ENCODE measurements at regions not wholly inside any gene's neighbourhood (a gene's known extent, or its start where the extent isn't known, plus 50 kb on each side); places are given as distances from the start of the nearest gene placed in this dataset.
"Not testable (repeated sequence)": the region's sequence is repeated elsewhere in the genome, so short reads cannot be mapped to it uniquely, and the experiment has no call there.

- in situ Hi-C loops (cut with HindIII; ENCODE audit: low pct_unique_long_range_greater_than_20kb, low sequenced_read_pairs) = no loop called here
- DNase-seq (ENCODE audit: low read depth) = no peak
These were observed 109.0 kb upstream of the MAMLD1 start for GRCh38 chrX:150253959-150254620.

DNA sequence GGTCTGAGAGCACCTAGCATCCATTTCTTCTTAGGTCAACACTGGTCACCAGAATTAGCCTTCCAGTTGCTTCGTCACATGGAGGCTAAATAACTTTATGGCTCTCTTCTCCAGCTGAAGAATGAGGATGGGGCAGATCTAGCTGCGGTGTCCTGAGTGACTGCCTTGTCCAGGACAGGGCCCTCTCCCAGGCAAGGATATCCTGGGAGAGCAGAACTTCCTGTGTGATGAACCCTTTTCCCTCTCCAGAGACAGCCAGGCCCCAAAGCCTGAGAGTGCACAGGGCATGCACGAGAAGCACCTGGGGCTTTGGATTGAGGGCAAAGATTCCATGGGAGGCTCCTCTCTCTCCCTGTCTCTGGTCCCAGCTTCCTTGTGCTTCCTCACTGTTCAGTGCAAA is 108.2 kb upstream of the MAMLD1 start:
- no peak for DNase-seq (ENCODE audit: low read depth)
- in situ Hi-C loops (cut with HindIII; ENCODE audit: low pct_unique_long_range_greater_than_20kb, low sequenced_read_pairs) = no loop called here

DNA sequence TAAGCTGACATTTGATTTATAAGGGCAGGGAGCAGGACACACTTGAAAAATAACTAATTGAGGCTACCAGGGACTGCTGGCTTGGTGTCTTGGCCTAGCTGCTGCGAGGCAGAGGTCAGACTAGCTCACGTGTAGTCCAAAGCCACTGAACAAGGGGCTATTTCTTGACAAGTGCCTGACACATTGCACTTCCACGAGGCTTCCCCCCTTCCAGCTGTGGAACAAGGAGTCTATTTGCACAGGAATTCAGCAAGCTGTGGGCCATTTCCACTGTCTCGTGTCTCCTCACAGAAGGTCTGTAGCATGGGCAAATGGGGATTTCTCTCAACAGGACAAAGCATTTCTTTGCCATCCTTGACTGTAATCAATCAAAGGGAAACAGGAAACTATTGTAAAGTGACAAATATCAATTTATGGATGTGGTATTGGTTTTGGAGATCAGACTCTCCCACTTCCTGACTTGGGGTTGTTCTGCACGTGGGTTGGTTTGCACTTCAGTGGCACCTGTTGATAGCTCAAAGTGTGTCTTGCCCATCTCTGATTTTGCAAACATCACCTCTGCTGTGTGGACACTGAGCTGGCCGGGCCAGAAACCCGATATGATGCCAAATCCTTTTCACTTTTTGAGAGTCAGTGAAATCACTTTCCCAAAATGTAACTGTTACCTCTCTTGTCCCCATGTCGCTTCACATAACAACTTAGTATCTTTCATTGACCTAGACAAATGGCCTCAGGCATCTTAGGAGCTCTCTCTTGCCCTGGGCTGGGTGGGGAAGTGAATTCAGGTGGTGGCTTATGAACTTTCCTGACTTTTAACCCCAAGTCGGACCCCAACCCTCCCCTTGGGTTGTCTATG is 107.4 kb upstream of the MAMLD1 start:
- no peak for DNase-seq (ENCODE audit: low read depth)
- in situ Hi-C loops (cut with HindIII; ENCODE audit: low pct_unique_long_range_greater_than_20kb, low sequenced_read_pairs) = no loop called here

GRCh38 chrX:150256297-150256650 is 106.8 kb upstream of the MAMLD1 start:
- in situ Hi-C loops (cut with HindIII; ENCODE audit: low pct_unique_long_range_greater_than_20kb, low sequenced_read_pairs) = no loop called here
- DNase-seq (ENCODE audit: low read depth) = no peak

- DNase-seq (ENCODE audit: low read depth) = no peak
- in situ Hi-C loops (cut with HindIII; ENCODE audit: low pct_unique_long_range_greater_than_20kb, low sequenced_read_pairs) = no loop called here
These were observed 105.6 kb upstream of the MAMLD1 start for GRCh38 chrX:150257353-150258175.

DNA sequence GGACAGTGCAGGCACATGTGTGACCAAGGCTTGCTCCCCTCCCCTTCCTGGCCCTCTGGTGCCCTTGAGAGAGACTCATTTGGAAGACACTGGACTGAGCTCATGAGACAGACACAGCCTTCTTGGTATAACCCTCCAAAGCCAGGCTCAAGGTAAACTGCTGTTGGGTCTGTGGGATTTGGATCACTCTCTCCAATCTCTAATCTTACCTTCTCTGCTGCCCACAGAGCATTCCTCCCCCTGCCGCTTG is 105.0 kb upstream of the MAMLD1 start:
- in situ Hi-C loops (cut with HindIII; ENCODE audit: low pct_unique_long_range_greater_than_20kb, low sequenced_read_pairs) = no loop called here
- no peak for DNase-seq (ENCODE audit: low read depth)

GRCh38 chrX:150258463-150259430 is 104.4 kb upstream of the MAMLD1 start:
- in situ Hi-C loops (cut with HindIII; ENCODE audit: low pct_unique_long_range_greater_than_20kb, low sequenced_read_pairs) = no loop called here
- no peak for DNase-seq (ENCODE audit: low read depth)

- in situ Hi-C loops (cut with HindIII; ENCODE audit: low pct_unique_long_range_greater_than_20kb, low sequenced_read_pairs) = no loop called here
- no peak for DNase-seq (ENCODE audit: low read depth)
These were observed 100.7 kb upstream of the MAMLD1 start for GRCh38 chrX:150262456-150262855.

DNA sequence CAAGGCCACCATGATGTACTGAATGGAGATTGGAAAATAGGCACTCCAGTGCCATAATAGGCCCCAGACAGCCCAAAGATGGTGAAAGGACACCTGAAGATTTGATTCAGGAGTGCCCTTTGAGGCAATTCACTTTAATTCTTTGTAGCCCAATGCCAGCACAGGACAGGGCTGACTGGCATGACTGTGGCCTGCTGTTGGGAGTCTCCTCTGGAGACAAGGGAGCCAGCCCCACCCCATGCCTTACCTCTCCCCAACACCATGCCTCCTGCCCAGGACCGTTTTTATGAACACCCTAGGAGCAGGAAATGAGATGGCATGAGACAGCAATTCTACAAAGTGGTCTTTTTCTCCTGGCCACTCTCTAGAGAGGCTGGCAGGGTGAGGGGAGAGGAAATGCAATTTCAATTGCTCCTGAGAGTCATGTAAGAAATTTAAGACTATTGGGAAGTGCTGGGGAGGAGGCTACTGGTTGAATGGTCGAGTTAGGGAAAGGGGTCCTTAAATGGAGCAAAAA is 94.2 kb upstream of the MAMLD1 start:
- in situ Hi-C loops (cut with HindIII; ENCODE audit: low pct_unique_long_range_greater_than_20kb, low sequenced_read_pairs) = no loop called here
- DNase-seq (ENCODE audit: low read depth) = no peak

GRCh38 chrX:150269605-150270254 is 93.4 kb upstream of the MAMLD1 start:
- DNase-seq (ENCODE audit: low read depth) = peak; percentile 58

GRCh38 chrX:150270622-150271021 is 92.5 kb upstream of the MAMLD1 start:
- DNase-seq (ENCODE audit: low read depth) = no peak
- in situ Hi-C loops (cut with HindIII; ENCODE audit: low pct_unique_long_range_greater_than_20kb, low sequenced_read_pairs) = no loop called here

More at GRCh38 chrX:150269605-150270254, 93.4 kb upstream of the MAMLD1 start:
- in situ Hi-C loops (cut with HindIII; ENCODE audit: low pct_unique_long_range_greater_than_20kb, low sequenced_read_pairs) = no loop called here

DNA sequence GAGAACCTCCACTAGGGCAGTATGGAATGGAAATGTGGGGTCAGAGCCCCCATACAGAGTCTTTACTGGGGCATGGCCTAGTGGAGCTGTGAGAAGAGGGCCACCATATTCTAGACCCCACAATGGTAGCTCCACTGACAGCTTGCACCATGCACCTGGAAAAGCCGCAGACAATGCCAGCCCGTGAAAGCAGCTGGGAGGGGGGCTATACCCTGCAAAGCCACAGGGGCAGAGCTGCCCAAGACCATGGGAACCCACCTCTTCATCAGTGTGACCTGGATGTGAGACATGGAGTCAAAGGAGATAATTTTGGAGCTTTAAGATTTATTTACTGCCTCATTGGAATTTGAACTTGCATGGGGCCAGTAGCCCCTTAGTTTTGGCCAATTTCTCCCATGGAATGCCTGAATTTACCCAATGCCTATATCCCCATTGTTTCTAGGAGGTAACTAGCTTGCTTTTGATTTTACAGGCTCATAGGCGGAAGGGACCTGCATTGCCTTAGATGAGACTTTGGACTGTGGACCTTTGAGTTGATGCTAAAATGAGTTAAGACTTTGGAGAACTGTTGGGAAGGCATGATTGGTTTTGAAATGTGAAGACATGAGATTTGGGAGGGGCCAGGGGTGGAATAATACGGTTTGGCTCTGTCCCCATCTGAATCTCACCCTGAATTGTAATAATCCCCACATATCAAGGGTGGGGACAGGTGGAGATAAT is 89.4 kb upstream of the MAMLD1 start:
- in situ Hi-C loops (cut with HindIII; ENCODE audit: low pct_unique_long_range_greater_than_20kb, low sequenced_read_pairs); DNase-seq (ENCODE audit: low read depth): not testable (repeated sequence)

DNA sequence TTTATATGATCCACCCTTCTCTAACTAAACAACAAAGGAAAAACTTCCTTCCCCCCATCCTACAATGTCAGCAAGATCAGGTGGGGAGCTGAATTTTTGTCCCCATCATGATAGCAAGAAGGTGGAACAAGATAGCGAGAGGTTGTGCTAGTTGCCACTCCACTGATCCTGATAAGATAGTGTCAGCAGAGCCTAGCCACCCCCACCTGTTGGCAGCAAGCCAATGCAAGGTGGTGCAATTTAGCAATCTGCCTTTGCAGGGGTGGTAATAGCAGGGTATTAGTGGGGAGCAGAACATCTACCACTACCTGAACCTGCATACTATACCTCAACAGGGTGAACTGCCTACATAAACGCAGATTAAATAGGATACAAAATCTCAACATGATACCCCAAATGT is 80.2 kb upstream of the MAMLD1 start:
- no peak for DNase-seq (ENCODE audit: low read depth)
- in situ Hi-C loops (cut with HindIII; ENCODE audit: low pct_unique_long_range_greater_than_20kb, low sequenced_read_pairs) = no loop called here

- in situ Hi-C loops (cut with HindIII; ENCODE audit: low pct_unique_long_range_greater_than_20kb, low sequenced_read_pairs) = no loop called here
- DNase-seq (ENCODE audit: low read depth) = no peak
These were observed 72.1 kb upstream of the MAMLD1 start for GRCh38 chrX:150291014-150291413.

- in situ Hi-C loops (cut with HindIII; ENCODE audit: low pct_unique_long_range_greater_than_20kb, low sequenced_read_pairs) = no loop called here
- DNase-seq (ENCODE audit: low read depth) = peak; percentile 10
These were observed 69.7 kb upstream of the MAMLD1 start for GRCh38 chrX:150293311-150294013.

DNA sequence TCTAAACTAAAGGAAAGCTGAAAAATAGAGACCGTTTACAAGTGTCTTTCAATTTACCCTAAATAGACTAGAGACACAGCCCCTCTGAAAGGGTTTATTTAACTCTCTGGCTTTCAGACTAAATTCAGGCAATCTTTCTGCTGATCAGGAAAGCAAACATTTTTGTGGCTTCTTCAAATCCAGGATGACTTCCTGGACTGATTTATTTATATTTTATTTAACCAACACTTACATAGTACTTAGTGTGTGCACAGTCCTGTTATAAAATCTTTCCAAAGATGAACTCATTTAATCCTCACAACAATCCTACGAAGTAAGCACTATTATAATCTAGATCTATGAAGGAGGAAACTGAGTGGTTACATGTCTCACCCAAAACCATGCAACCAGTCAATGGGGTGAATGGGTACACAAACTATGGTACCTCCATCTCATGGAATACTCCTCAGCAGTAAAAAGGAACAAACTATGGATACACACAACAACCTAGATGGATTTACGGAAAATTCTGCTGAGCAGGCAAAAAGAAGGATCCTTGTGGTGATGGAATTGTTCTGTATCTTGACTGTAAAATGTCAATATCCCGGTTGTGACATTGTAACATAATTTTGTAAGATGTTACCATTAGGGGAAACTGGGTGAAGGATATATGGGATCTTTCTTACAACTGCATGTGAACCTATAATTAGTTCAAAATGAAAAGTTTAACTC is 64.1 kb upstream of the MAMLD1 start:
- DNase-seq (ENCODE audit: low read depth) = no peak
- in situ Hi-C loops (cut with HindIII; ENCODE audit: low pct_unique_long_range_greater_than_20kb, low sequenced_read_pairs) = no loop called here
